Right ventricle myocardium superior (tissue), 1 donor: ENCODE measurements at regions not wholly inside any gene's neighbourhood (a gene's known extent, or its start where the extent isn't known, plus 50 kb on each side); places are given as distances from the start of the nearest gene placed in this dataset.
"Not testable (repeated sequence)": the region's sequence is repeated elsewhere in the genome, so short reads cannot be mapped to it uniquely, and the experiment has no call there.

Experiments used
- ATAC-seq: fragments of 200-7000 bp; cut with Tn5 transposase; one replicate; pipeline ENCODE4 v1.9.1; 2020; ENCODE audit warnings: mild to moderate bottlenecking; ENCODE audit not compliant: poor library complexity
- DNase-seq: peaks from one replicate; pipeline ENCODE4 v3.0.0-alpha.2; 2020
- intact Hi-C: fragments of 100-400 bp; cut with DNase I; formaldehyde crosslinking; loops from one replicate; pipeline ENCODE4 v1.11.2; 2022
- donor health status: DM: no; HTN: yes; CAD: no; lungs with severe emphysema.

DNA sequence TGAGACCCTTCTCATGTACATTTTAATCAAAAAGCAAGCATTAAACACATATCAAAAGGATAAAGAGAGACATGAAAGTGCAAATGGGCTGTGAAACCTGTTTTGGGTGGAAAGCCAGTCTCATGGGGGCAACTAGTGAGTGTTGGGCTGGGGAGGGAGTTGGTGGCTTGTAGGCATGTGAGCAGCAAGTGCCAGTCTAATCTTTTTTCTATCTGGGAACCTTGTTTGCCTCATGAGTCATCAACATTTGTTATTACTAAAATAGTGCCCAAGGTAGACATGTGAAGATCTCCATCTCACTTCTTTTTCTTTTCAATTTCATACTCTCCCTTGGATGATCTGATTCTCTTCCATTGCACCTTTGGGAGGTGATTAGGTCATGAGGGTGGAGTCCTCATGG is 613.9 kb upstream of the GYPC start:
- DNase-seq (no peak), ATAC-seq (no peak)
- intact Hi-C loops = no loop called here

DNA sequence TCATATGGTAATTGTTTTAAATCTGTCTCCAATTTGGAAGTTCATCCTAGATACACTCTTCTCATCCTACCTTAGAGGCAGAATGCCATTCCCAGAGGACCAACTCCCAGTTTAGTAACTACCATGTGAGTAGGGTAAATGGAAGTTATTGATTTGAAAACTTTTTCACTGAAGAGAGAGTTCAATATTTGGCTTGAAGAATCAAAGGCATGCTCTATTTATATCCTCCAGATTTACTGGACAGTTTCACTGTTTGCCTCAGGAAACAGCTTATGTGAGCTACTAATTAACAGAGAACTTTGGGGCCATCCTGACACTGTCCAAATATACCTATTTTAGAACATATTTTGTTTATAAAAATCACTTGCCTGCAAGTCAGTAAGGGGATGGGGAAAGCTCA is 607.2 kb upstream of the GYPC start:
- intact Hi-C loops = no loop called here
- ATAC-seq (no peak), DNase-seq (no peak)

DNA sequence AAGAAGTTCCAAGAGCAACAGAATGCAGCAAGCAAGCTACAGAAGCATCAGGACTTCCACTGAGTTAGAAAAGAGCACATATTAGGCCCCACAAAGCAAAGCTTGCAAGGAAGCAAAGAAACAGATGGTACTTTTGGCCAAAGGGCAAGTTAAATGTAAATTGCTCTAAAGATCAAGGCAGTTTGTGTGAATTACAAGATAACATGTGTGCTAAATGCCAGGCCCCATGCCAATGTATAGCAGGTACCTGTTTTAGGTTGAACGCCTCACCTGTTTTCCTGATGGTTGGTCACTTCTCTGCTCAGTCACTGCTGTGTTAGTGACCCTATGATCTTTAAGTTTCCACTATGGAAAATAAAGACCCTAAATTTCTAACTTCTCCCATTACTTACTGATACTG is 606.5 kb upstream of the GYPC start:
- intact Hi-C loops = no loop called here
- DNase-seq (no peak), ATAC-seq (no peak)

DNA sequence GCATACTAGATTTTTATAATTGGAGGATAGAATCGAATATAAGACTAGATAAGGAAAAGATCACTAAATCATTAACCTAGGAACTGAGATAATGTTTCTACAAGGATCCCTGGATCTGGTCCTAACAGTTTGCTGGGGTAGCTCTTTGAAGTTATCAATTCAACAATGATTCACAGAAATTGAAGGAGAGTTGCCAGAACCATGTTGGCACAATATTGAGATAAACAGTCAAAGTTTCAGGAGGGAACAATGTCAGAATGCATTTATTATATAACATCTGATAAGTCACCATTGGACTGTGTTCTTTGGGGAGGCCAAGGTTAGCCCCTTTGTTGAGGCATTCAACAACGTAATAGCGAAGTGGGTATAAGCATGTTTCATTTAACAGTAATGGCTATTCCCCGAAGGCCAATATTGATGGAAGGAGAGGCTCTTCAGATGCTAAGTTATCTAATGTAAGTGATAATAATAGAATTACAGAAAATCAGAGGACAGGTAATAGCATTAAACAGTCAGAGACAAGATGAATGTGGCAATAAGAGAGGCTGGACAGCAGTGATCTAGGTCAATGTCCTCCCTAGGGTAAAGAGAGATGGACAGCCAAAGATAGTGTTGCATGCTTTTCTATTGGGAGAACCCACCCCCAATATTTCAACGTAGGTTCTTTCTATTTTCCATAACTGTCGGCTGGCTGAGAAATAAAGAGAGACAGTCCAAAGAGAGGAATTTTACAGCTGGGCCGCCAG is 604.8 kb upstream of the GYPC start:
- ATAC-seq (no peak), DNase-seq (no peak)
- intact Hi-C loops = no loop called here

DNA sequence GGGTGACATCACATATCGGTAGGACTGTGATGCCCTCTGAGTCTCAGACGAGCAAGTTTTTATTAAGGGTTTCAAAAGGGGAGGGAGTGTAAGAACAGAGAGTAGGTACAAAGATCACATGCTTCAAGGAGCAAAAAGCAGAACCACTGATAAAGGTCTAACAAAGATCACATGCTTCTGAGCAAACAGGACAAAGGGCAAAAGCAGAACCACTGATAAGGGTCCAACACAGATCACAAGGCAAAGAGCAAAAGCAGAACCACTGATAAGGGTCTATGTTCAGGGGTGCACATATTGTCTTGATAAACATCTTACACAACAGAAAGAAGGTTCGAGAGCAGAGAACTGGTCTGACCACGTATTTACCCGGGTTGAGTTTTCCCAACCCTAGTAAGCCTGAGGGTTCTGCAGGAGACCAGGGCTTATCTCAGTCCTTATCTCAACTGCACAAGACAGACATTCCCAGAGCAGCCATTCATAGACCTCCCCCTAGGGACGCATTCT is 604.2 kb upstream of the GYPC start:
- ATAC-seq, intact Hi-C loops, DNase-seq: not testable (repeated sequence)

DNA sequence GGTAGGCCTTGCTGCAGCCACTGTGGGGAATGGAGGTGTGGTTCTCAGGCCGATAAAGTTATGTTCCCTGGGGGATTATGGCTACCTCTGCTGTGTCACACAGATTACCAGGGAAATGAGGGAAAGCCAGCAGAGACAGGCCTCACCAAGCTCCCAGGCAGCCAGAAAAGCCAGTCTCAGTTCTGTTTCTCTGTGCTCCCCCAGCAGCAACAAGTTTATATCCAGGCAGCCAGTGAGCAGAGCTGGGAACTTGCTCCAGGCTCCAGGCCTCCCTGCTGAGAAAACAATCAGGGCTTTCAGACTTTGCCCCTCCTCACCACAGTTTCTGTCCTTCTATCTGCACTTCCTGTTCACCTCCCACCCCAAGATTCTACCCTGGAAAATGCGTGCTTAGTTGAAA is 596.6 kb upstream of the GYPC start:
- intact Hi-C loops = no loop called here

DNA sequence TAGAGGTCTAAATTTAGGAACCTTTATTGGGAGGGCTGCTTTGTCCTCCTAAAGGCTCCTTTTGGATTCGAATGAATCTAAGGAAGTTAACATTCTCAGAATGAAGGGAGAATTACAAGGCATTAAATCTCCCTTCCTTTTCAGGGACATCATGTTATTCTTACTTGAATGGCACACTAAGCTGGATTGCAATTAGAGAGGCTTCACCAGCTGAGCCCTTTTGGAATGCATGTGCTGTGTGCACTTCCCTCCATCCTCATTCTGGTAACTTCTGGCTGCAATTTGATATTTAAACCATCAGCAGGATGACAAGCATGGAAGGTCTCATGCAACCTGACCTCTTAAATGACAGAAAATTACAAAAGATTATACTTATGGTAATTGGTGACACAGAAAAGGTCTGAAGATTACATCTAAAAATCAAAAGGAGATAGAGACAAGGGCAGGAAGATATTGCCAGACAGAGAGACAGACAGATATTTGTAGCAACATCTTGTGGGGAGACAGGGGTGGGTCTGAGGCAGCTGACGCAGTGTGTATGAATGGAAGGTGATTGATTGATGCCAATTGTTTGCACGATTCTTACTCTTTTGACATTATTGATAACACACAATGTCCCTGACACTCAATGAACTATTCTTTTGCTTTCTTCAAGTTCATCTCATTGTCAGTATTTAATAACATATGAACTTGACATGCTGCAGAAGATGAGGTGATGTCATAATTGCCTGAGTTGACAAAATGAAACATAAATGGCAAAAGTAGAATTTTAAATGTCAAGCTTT is 570.8 kb upstream of the GYPC start:
- DNase-seq (no peak), ATAC-seq (no peak)
- intact Hi-C loops = no loop called here

More for the DNA sequence above, 596.6 kb upstream of the GYPC start:
- no peak for ATAC-seq
- no peak for DNase-seq

DNA sequence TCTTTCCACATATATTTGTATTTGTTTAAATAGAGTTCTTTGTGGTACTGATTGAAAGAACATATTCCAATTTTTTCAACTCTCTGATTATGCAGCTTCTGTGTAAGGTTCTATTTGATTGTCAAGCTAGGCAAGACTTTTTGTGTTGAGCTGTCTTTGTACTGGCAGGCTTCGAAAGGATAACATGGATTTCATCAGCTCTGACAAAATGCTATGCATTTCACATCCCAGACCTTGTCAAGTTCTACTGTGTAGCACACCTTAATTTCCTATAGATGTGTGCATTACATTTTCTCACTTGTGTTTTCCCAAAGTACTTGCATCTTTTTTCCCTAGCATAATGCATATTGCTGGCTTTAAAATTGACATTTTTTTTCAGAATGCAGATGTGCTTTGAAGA is 555.0 kb upstream of the GYPC start:
- intact Hi-C loops = no loop called here
- no peak for ATAC-seq
- DNase-seq = no peak

DNA sequence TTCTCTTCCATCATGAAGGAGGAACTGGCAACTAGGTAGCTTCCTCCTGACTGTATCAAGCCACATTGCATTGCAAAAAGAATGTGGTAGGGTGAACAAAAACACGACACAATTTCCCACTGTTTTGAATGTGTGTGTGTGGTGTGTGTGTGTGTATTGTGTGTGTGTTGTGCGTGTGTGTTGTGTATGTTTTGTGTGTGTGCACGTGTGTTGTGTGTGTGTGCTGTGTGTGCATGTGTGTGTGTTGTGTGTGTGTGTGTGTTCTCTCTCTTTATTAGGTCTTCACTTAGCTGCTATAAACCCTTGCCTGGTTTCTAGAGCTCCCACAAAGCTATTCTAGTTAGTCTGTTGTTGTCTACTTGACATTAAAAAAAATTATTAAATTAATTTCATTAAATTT is 550.0 kb upstream of the GYPC start:
- no peak for ATAC-seq
- no peak for DNase-seq
- intact Hi-C loops = no loop called here

DNA sequence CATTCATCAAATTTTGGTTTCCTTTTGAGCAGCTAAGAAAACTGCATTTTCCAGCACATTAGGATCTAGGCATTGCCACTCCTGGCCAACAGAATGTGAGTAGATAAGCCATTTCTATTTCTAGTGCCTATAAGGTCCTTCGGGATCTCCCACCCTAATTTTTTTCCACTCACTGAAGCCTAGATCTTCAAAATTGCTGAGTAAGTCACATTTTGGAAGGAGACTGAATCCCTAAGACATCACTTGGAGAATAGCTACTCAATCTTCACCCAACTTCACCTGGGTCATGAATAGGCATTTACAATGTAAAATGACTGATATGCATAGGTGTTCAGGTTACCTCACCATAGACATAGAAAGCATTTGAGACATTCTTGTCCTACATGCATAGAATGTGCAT is 548.1 kb upstream of the GYPC start:
- DNase-seq (no peak), ATAC-seq (no peak)
- intact Hi-C loops = no loop called here

DNA sequence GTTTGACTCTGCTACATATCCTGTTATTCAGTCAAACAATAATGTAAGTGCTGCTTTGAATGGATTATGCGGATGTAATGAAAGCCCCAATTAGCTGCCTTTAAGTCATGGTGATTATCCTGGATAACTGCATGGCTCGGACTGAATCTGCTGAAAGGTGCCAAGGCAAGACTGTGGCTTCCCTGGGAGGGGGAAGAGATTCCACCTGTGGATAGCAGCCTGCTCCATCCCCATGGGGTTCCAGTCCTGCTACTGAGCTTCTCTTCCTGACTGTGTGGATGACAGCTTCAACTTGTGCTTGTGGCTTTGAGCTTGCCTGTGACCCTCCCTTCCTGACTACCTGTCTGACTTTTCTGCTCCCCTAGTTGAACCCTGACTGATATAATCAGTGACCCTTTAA is 540.0 kb upstream of the GYPC start:
- DNase-seq = no peak
- intact Hi-C loops = no loop called here
- no peak for ATAC-seq

DNA sequence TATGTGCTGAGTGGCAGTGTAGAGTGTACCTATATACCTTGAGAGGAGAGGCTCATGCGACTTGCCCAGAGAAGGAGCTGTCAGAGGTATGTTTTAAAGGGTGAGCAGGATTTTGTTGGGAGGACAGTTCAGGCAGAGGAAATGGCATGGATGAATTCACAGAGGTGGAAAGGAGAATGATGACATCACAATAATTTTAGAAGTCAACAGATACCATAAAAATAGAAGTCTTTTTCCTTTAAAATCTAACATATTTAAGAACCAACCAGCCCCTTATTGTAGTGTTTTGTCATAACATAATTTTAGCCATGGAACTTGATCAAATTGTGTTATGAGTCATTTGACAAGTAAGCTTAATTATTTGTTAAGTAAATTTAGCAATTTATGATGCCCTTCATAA is 538.1 kb upstream of the GYPC start:
- ATAC-seq (no peak), DNase-seq (no peak)
- intact Hi-C loops = no loop called here

DNA sequence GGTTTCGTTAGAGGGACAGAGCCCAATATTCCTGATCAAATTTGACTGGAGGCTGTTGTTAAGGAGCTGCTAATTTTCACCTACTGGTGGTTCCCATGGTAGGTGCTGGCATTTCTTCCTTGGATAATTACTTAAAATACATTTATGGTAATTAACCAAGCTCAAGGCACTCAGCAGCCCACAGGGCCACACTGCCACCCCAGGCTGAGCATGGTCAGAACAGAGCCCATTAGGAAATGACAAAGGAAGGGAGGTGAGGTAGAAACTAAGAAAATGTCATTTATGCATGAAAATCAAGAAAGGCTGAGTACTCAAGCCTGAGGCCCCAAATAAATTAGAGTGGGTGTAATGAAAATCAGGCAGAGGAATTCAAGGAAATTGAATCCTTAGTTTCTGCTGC is 510.2 kb upstream of the GYPC start:
- ATAC-seq (no peak), DNase-seq (no peak)
- intact Hi-C loops = no loop called here

DNA sequence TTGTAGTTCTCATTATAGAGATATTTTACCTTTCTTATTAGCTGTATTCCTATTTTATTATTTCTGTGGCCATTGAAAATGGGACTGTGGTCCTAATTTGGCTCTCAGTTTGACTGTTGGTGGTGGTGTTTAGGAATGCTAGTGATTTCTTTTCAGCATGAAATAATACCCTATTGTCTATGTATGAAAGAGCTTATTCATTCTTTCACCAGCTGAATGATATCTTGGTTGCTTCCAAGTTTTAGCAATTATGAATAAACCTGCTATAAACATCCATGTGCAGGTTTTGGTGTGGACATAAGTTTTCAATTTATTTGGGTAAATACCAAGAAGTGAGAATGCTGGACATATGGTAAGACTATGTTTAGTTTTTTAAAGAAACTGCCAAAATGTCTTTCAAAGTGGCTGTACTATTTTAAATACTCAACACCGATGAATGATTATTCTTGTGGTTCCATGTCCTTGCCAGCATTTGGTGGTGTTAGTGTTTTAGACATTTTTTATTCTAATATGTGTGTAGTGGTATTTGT is 501.6 kb upstream of the GYPC start:
- intact Hi-C loops = no loop called here
- DNase-seq (no peak), ATAC-seq (no peak)

DNA sequence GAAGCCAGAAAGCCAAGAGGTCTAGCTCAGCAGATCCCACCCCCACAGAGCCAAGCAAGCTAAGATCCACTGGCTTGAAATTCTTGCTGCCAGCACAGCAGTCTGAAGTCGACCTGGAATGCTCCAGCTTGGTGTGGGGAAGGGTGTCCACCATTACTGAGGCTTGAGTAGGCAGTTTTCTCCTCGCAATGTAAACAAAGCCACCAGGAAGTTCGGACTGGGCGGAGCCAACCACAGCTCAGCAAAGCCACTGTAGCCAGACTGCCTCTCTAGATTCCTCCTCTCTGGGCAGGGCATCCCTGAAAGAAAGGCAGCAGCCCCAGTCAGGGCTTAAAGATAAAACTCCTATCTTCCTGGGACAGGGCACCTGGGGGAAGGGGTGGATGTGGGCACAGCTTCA is 495.0 kb upstream of the GYPC start:
- DNase-seq, intact Hi-C loops, ATAC-seq: not testable (repeated sequence)

DNA sequence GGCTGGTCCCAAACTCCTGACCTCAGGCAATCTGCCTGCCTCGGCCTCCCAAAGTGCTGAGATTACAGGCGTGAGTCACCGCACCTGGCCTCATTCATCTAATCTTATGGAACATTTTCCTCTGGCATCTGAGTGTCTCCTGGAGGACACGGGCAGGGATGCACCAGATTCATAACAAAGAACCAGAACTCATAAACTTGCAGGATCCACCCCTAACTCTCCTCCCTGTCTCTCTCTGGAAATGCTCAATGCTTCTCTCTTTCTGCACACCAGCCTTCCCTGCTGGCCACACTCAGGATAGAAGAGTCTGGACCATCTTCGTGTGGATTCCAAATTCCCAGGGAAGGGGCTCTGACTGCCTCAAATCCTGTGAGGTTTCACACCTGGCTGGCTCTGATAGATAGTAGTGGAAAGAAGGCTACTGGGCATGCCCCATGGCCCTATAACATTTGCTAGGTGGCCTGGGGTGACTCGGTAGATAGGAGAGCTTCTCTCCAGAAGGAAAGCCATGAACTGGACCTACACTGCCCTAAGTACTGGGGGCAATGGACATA is 483.2 kb upstream of the GYPC start:
- no peak for DNase-seq
- no peak for ATAC-seq
- intact Hi-C loops = no loop called here

DNA sequence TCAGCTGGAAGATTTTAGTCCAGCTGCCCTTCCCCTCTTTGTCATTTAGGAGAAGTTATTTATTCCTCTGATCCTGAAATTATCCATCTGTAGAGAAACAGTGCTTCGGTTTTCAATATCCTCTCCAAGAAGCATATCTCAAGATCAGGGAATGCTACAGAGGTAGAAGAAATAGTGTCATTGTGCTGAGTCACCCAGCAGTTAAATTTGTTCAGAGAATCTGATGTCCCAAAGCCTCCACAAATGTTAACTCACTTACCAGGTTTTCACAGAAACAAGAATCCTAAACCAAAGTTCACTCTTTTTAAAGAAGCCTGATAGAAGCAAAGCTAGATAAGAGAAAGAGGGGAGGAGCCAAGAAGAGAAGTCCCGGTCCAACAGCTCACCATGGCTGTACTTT is 480.7 kb upstream of the GYPC start:
- DNase-seq (no peak), ATAC-seq (no peak)
- intact Hi-C loops = no loop called here

DNA sequence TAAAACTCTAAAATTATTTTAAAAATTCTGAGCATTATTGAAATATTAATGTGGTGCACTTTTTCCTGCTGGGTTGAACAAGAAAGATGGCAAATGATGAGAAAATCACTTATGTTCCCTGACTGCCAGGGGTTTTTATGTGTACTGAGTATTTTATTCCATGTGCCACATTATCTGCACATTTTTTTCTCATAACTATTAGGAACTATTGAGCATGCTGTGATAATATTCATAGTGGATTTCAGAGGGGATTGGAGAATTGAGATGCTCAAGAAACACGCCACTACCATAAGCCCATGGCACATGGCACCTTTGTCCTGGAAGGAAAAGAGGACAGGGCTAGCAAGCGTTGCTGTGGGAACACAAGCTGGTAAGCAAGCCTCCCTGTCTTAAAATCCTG is 478.5 kb upstream of the GYPC start:
- ATAC-seq (no peak), DNase-seq (no peak)
- intact Hi-C loops = no loop called here

DNA sequence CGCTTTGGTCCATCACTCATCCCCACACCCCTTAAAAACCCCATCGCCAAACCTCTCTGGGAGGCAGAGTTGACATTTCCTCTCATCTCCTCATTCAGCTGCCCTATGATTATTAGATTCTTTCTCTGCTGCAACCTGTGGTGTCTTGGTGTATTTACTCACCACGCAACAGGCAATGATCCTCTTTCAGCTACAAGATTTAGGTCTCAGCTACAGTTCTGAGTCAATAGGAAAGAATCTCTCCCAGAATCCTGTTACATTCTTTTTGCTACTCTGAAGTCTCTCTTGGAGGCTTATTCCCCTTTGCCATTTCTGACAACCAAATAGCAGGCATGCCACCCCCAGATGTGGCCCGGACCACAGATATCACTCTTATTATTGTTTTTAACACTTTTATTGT is 468.3 kb upstream of the GYPC start:
- no peak for ATAC-seq
- DNase-seq = no peak
- intact Hi-C loops = no loop called here

DNA sequence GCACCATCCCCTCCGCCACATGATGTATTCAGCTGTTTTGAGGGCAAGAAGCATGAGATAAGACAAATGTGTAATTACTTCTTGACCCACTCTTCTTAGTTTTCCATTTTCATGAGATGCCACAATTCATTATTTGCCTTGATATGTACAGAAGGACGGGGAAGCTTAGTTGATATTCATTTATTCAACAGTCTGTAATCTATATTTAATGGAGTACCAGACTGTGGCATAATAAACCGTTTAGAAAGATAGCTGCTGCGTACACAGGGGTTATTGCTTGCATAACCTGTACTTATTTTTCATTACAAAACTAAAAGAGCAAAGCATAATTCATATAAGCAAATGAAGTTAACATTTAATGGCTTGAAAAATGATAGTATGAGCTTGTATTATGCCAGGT is 466.4 kb upstream of the GYPC start:
- no peak for DNase-seq
- no peak for ATAC-seq
- intact Hi-C loops = no loop called here
